SK-N-MC (cell line): ENCODE measurements at regions not wholly inside any gene's neighbourhood (a gene's known extent, or its start where the extent isn't known, plus 50 kb on each side); places are given as distances from the start of the nearest gene placed in this dataset.

ENCODE experiments used
- DNase-seq: peaks from one replicate; pipeline ENCODE4 v3.0.0-alpha.2; 2011; ENCODE audit warnings: low read depth, low spot score
- H3K27ac ChIP-seq: fragments of 200-600 bp; sonication (generic); 2 replicates; pipeline ENCODE4 v1.5.1; 2016; ENCODE audit warnings: mixed run types
- H3K36me3 ChIP-seq: fragments of 200-600 bp; sonication (generic); 2 replicates; pipeline ENCODE4 v1.6.1; 2017; ENCODE audit warnings: antibody characterized with exemption, low read length, mixed read lengths; ENCODE audit not compliant: insufficient read depth
- H3K4me3 ChIP-seq: fragments of 200-600 bp; sonication (generic); 2 replicates; pipeline ENCODE4 v1.5.1; 2016
- H3K9ac ChIP-seq: fragments of 200-600 bp; sonication (generic); 2 replicates; pipeline ENCODE4 v1.8.0; 2017; ENCODE audit warnings: mixed run types, mixed read lengths; ENCODE audit not compliant: insufficient read length
- H3K9me3 ChIP-seq: fragments of 200-600 bp; sonication (generic); 2 replicates; pipeline ENCODE4 v1.6.1; 2017; ENCODE audit warnings: low read depth, mild to moderate bottlenecking, antibody characterized with exemption, low read length, moderate library complexity, mixed read lengths
- EZH2 ChIP-seq: fragments of 200-600 bp; sonication (generic); IDR thresholded peaks from one replicate; pipeline ENCODE4 v1.6.1; 2017; ENCODE audit warnings: antibody characterized with exemption
- FOXP2 ChIP-seq: optimal IDR thresholded peaks from 2 replicates; pipeline ENCODE3; 2011; ENCODE audit warnings: mild to moderate bottlenecking, moderate library complexity; ENCODE audit not compliant: insufficient read depth; ENCODE audit errors: extremely low read length, control extremely low read depth
- POLR2AphosphoS5 ChIP-seq: IDR thresholded peaks from 2 replicates; pipeline ENCODE4 v1.6.1; 2012; ENCODE audit warnings: mild to moderate bottlenecking, low read depth, low read length, borderline replicate concordance

DNA sequence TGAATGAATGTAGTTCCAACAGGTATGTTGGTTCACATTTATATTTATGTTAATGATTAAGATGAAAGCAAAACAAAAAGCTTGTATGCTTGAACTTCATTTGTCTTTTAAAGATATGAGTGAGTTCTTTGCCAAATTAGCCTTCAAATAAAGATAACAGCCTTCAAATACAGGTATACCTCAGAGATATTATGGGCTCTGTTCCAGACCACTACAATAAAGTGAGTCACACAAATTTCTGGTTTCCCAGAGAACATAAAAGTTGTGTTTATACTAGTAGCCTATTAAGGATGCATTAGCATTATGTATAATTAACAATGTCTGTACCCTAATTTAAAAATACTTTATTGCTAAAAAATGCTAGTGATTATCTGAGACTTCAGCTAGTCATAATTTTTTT lies 245.3 kb upstream of the MAN1A1 start:
- no peak for DNase-seq

DNA sequence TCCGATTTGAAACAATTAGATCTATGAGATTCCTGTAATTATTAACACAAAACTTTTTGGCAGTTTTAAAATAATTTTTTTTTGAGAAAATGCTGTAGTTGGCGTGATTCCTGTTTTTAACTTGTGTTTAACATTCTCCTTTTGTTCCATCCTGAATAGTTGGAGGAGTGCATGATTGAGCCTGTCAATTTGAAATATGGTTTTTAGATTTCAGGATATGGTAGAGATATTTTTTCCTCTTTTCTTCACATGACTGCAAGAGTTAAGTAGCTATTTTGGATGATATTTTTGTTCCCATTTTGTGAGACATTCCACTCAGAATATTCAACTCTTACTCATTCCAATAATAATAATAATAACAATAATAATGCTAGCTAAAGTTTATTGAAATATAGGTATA lies 241.7 kb upstream of the MAN1A1 start:
- no peaks in the 10 kb centered on the region for H3K36me3 ChIP-seq
- DNase-seq, result no peak
- no peak overlapping the region for H3K9ac ChIP-seq
- TF ChIP-seq FOXP2 (no peak), POLR2AphosphoS5 (no peak), EZH2 (no peak)
- no peak overlapping the region for H3K27ac ChIP-seq
- H3K4me3 ChIP-seq, result no peak overlapping the region
- no peaks in the 10 kb centered on the region for H3K9me3 ChIP-seq

More for the DNA sequence above, 245.3 kb upstream of the MAN1A1 start:
- Histone ChIP-seq H3K9me3 (no peaks in the 10 kb centered on the region), H3K4me3 (no peak overlapping the region), H3K9ac (no peak overlapping the region), H3K36me3 (no peaks in the 10 kb centered on the region), H3K27ac (no peak overlapping the region)
- TF ChIP-seq FOXP2, result no peak
- TF ChIP-seq EZH2, result no peak
- TF ChIP-seq POLR2AphosphoS5, result no peak

DNA sequence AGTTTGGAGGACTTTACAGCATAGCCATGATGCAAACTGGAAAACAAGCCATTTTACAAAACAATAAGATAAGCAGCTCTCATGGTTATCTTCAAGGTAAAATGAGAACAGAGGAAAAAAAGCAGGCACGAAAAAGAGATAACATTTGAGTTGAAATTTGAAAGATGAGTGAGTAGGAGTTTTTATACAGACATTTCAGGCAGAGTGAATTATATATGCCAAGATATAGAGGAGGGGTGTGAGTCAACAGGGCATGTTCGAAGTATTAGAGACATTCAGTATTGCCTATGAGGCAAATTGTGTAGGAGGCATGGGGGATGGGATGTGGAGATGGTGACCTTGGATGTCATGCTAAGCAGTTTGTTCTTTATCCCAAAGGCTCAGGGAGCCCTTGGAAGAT lies 240.5 kb upstream of the MAN1A1 start:
- H3K27ac ChIP-seq, result no peak overlapping the region
- no peak overlapping the region for H3K9ac ChIP-seq
- no peak for DNase-seq
- no peak overlapping the region for H3K4me3 ChIP-seq
- H3K36me3 ChIP-seq, result no peaks in the 10 kb centered on the region
- no peak for TF ChIP-seq FOXP2
- no peak for TF ChIP-seq POLR2AphosphoS5
- TF ChIP-seq EZH2, result no peak
- H3K9me3 ChIP-seq, result no peaks in the 10 kb centered on the region

DNA sequence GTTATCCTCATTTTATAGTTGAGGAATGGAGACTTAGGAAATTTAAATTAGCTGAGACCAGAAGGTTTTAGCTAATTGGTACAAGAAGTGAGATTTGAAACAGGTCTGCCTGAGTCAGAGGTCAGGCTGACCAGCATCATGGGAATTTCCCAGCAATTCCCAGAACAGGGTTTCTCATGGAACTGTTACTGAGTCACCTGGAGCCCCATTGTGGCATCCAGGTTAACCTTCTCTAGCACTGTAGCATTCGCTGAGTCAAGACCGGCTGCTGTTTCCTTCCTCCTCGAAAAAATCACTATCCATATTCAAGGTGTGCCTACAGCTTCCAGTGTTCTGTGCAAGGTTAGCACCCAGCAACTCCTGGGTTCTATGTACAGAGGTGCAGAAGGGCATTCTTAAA lies 238.0 kb upstream of the MAN1A1 start:
- no peaks in the 10 kb centered on the region for H3K9me3 ChIP-seq
- no peak for DNase-seq
- no peak overlapping the region for H3K9ac ChIP-seq
- no peak overlapping the region for H3K27ac ChIP-seq
- no peak overlapping the region for H3K4me3 ChIP-seq
- TF ChIP-seq FOXP2 (no peak), POLR2AphosphoS5 (no peak), EZH2 (no peak)
- H3K36me3 ChIP-seq, result no peaks in the 10 kb centered on the region

DNA sequence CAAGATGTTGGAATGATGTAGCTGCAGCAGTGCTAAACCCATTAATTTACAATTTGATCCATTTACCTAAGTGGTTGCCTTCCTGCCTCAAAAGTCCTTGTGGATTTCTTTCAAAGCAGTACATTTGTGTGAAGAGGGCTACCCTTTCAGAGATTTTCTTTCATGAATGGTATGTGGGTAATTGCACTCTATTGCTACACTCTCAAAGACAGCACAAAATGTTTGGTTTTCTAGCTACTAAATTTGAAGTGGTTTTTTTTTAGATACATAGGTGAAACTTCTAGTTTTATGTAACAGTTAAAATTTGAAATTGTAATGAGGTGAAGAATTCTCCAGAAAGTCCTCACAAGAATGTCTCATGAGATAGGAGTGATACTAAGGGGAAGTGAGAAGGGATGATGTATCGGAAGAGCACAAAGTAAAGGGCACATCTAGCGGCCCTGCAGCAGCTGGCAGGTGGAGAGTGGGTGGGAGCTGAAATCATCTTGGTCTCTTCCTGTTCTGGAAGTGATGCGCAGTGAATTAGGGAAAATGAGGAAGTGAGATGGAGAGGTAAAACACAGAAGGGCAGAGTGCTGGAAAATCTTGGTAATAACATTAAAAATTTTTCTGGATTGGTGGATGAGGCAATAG lies 236.8 kb upstream of the MAN1A1 start:
- TF ChIP-seq POLR2AphosphoS5 (no peak), EZH2 (no peak)

DNA sequence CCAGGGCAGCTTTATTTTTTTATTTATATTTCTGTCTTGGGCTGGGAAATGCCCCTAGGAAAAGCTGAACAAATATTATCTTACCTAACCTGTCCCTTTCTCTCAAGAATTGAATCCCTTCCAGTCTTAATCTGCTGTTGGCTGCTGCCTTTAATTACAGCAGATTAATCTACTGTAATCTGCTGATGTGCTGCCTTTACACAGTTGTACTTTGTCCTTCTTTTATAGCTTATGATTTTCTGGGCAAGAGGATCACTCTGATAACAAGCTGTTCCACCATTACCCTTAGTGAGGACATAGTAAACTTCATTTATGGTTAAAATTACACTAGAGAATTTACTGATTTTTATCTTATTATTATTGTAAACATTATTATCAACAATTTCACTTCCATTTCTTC lies 234.5 kb upstream of the MAN1A1 start:
- H3K9me3 ChIP-seq, result no peaks in the 10 kb centered on the region
- H3K4me3 ChIP-seq, result no peak overlapping the region
- no peak for DNase-seq
- no peaks in the 10 kb centered on the region for H3K36me3 ChIP-seq
- H3K9ac ChIP-seq, result no peak overlapping the region
- no peak for TF ChIP-seq POLR2AphosphoS5
- no peak for TF ChIP-seq EZH2
- TF ChIP-seq FOXP2, result no peak
- H3K27ac ChIP-seq, result no peak overlapping the region

More for the DNA sequence above, 236.8 kb upstream of the MAN1A1 start:
- H3K36me3 ChIP-seq, result no peaks in the 10 kb centered on the region
- no peak for DNase-seq
- no peak overlapping the region for H3K27ac ChIP-seq
- no peak overlapping the region for H3K4me3 ChIP-seq
- H3K9me3 ChIP-seq, result no peaks in the 10 kb centered on the region
- H3K9ac ChIP-seq, result no peak overlapping the region

DNA sequence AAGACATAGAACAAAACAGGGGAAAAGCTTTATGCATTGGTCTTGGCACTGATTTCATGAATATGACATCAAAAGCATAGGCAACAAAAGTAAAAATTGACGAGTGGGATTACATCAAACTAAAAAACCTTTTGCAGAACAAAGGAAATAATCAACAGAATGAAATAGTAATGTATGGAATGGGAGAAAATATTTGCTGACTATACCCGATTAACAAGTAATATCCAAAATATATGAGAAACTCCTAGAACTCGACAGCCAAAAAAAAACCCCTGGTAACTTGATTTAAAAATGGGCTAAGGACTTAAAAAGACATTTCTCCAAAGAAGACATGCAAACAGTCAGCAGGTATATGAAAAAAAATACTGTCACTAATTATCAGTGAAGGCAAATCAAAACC lies 231.7 kb upstream of the MAN1A1 start:
- no peak overlapping the region for H3K27ac ChIP-seq
- TF ChIP-seq FOXP2, result no peak
- no peak for TF ChIP-seq EZH2
- TF ChIP-seq POLR2AphosphoS5, result no peak
- no peak for DNase-seq
- no peaks in the 10 kb centered on the region for H3K9me3 ChIP-seq
- no peaks in the 10 kb centered on the region for H3K36me3 ChIP-seq
- no peak overlapping the region for H3K4me3 ChIP-seq
- no peak overlapping the region for H3K9ac ChIP-seq

DNA sequence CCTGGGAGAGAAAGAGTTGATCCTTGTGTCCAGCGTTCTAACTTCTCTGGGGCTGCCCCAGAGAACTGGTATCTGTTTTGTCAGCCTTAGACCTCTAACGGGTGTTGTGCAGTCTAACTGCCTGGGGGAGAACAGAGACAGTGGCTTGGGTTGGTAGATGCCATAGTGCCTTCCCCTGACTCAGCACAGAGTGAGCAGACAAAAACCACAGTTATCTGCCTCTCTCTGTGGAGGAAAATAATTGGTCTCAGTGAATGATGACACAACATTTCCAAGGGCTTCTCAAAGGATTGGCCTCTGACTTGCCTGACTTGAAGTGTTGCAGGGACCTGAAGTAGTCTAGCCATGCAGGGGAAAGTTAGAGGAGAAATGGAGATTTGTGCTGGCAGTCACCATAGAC lies 226.2 kb upstream of the MAN1A1 start:
- DNase-seq, result peak; percentile 26
- TF ChIP-seq FOXP2 (no peak), POLR2AphosphoS5 (no peak), EZH2 (no peak)
- no peak overlapping the region for H3K4me3 ChIP-seq
- H3K27ac ChIP-seq, result no peak overlapping the region
- no peak overlapping the region for H3K9ac ChIP-seq
- H3K9me3 ChIP-seq, result no peaks in the 10 kb centered on the region
- no peaks in the 10 kb centered on the region for H3K36me3 ChIP-seq

DNA sequence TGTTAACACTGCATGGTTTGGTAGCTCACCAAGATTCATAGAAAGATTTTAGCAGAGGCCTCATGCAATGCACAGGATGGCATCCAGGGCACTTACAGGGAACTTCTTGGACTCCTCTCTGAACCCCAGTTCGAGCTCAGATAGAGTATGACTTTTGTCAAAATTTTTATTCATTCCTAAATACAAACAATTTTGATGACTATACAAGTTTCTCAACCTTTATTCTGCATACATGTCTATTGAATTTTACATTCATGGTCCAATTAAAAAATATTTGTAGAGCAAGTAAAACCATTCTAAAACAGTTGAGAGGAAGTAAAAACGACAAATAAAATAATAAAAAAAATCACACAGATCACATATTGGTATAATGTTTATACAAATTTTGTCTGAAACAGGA lies 219.0 kb upstream of the MAN1A1 start:
- Histone ChIP-seq H3K9ac (no peak overlapping the region), H3K27ac (no peak overlapping the region), H3K36me3 (no peaks in the 10 kb centered on the region), H3K4me3 (no peak overlapping the region), H3K9me3 (no peaks in the 10 kb centered on the region)
- no peak for DNase-seq
- no peak for TF ChIP-seq FOXP2
- TF ChIP-seq POLR2AphosphoS5, result no peak
- no peak for TF ChIP-seq EZH2
